Omental fat pad (tissue), 3 donors: ENCODE measurements at regions not wholly inside any gene's neighbourhood (a gene's known extent, or its start where the extent isn't known, plus 50 kb on each side); places are given as distances from the start of the nearest gene placed in this dataset.

Experiments used
- ATAC-seq: fragments of 150-250 bp; one replicate; pipeline ENCODE4 v1.9.1; 2016; ENCODE audit warnings: mild to moderate bottlenecking, moderate library complexity; ENCODE audit not compliant: low FRiP score
- DNase-seq: peaks from one replicate; pipeline ENCODE4 v3.0.0-alpha.2; 2019; ENCODE audit warnings: low spot score
- CTCF ChIP-seq, 3 donors: fragments of 450-650 bp; IDR thresholded peaks; one replicate each; pipeline ENCODE4 v1.5.1; 2016 to 2017; ENCODE audit warnings: antibody characterized with exemption in 3 of 3, mild to moderate bottlenecking in 3 of 3, moderate library complexity in 2 of 3

- DNase-seq: no peak
- ATAC-seq: no peak
- TF ChIP-seq CTCF (IDR thresholded peaks at IDR 0.05): no peak
These were observed 139.9 kb upstream of the CNTN6 start for GRCh38 chr3:952906-953305.

GRCh38 chr3:963255-963654 is 129.6 kb upstream of the CNTN6 start:
- TF ChIP-seq CTCF (IDR thresholded peaks at IDR 0.05): no peak
- no peak for ATAC-seq

GRCh38 chr3:963755-964154 is 129.1 kb upstream of the CNTN6 start:
- TF ChIP-seq CTCF (IDR thresholded peaks at IDR 0.05): no peak
- ATAC-seq (no peak), DNase-seq (no peak)

More at GRCh38 chr3:963255-963654, 129.6 kb upstream of the CNTN6 start:
- no peak for DNase-seq

- no peak for ATAC-seq
- no peak for DNase-seq
- no peak for TF ChIP-seq CTCF (IDR thresholded peaks at IDR 0.05)
These were observed 127.0 kb upstream of the CNTN6 start for GRCh38 chr3:965826-966225.

- ATAC-seq (no peak), DNase-seq (no peak)
- no peak for TF ChIP-seq CTCF (IDR thresholded peaks at IDR 0.05)
These were observed 126.5 kb upstream of the CNTN6 start for GRCh38 chr3:966341-966740.

GRCh38 chr3:973340-973739 is 119.5 kb upstream of the CNTN6 start:
- no peak for TF ChIP-seq CTCF (IDR thresholded peaks at IDR 0.05)
- ATAC-seq (no peak), DNase-seq (no peak)

GRCh38 chr3:976006-976405 is 116.8 kb upstream of the CNTN6 start:
- ATAC-seq (no peak), DNase-seq (no peak)
- TF ChIP-seq CTCF (IDR thresholded peaks at IDR 0.05): no peak
